Adrenal gland (tissue), 9 donors: ENCODE measurements at regions not wholly inside any gene's neighbourhood (a gene's known extent, or its start where the extent isn't known, plus 50 kb on each side); places are given as distances from the start of the nearest gene placed in this dataset.

Source experiments
- DNase-seq, 7 donors: peaks; one replicate each; pipeline ENCODE4 v3.0.0-alpha.2; 2019 to 2020
- H3K27ac ChIP-seq, 5 donors: fragments of 200-600 bp; sonication (generic) in 4 of 5; 1 replicate in 3 of 5; 2 replicates in 2 of 5; pipeline versions ENCODE4 v1.5.1 to v1.8.0; 2016 to 2020; ENCODE audit warnings: mild to moderate bottlenecking in 1 of 5
- H3K27me3 ChIP-seq: fragments of 200-600 bp; 2 replicates; pipeline ENCODE4 v1.8.0; 2021
- H3K36me3 ChIP-seq, 2 donors: fragments of 200-600 bp; replicated peaks in 1 of 2; 1 replicate in 1 of 2; 2 replicates in 1 of 2; pipeline versions ENCODE4 v1.5.1 to v1.8.0; 2018 to 2022
- H3K4me1 ChIP-seq, 2 donors: fragments of 200-600 bp; replicated peaks in 1 of 2; 1 replicate in 1 of 2; 2 replicates in 1 of 2; pipeline versions ENCODE4 v1.5.1 to v1.8.0; 2018 to 2021
- H3K4me3 ChIP-seq, 4 donors: fragments of 200-600 bp; sonication (generic) in 3 of 4; one replicate each; pipeline ENCODE4 v1.5.1; 2016 to 2018
- H3K9me3 ChIP-seq, 3 donors: fragments of 200-600 bp; sonication (generic) in 1 of 3; replicated peaks in 1 of 3; 1 replicate in 2 of 3; 2 replicates in 1 of 3; pipeline versions ENCODE4 v1.5.1 to v1.8.0; 2016 to 2021
- POLR2A ChIP-seq, 2 donors: fragments of 450-650 bp; IDR thresholded peaks; one replicate each; pipeline ENCODE4 v1.6.1; 2017; ENCODE audit warnings: antibody characterized with exemption in 2 of 2, mild to moderate bottlenecking in 2 of 2, moderate library complexity in 1 of 2
- WGBS, 4 donors: extraction: QIAGEN DNeasy Blood & Tissue Kit in 2 of 4; methylation state at CpG; one replicate each; pipeline versions ENCODE4 v1.1.5 to v1.1.7; 2013 to 2017; 5-methylcytosine and 5-hydroxymethylcytosine counted together
- intact Hi-C, 2 donors: fragments of 100-400 bp; cut with DNase I; formaldehyde crosslinking; loops; one replicate each; pipeline versions ENCODE4 v1.14.1 to v1.15.0; 2022 to 2023
- TF ChIP-seq, protein P1 (sequence below), 6 experiments: fragments of 450-650 bp in 4 of 6; fragments of 200-600 bp in 2 of 6; sonication (generic) in 1 of 6; IDR thresholded peaks; 1 replicate in 5 of 6; 2 replicates in 1 of 6; pipeline versions ENCODE4 v1.5.1 to v1.8.0; 2016 to 2021; ENCODE audit warnings: antibody characterized with exemption in 6 of 6, mild to moderate bottlenecking in 2 of 6, moderate library complexity in 1 of 6
- donor health status: healthy with polysubstance abuse.
- donor health status: Bipolar disorder and iron deficiency.
- donor health status: DM: yes; HTN: yes; CAD: no.
- donor health status: DM: no; HTN: no; CAD: no.
- donor health status: DM: no; HTN: no; CAD: no.

DNA sequence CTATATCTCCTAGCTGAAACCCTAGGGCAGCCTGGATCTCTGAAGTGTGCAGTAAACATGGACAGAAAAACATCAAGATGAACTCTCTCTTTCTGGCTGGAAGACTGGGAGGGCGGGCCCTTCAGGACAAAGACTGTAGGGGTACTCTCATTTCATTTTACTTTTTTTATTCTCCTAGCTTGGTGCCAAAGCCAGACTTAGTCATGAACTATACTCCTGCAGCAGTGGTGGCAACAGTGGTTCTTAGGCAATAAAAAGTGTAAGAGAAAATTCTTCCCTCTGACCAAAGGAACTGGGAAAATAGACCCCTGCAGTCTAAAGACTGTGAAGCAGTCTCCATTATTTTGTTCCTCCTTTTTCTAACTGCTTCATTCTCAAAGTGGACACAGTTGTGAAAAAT is 213.8 kb upstream of the JUN start:
- intact Hi-C loops = no loop called here
- H3K27ac ChIP-seq = no peak overlapping the region
- H3K4me3 ChIP-seq = no peak overlapping the region
- no peaks in the 10 kb centered on the region for H3K4me1 ChIP-seq
- DNase-seq = peak in 1 of 7 donors; percentile 2
- no peaks in the 10 kb centered on the region for H3K9me3 ChIP-seq
- H3K27me3 ChIP-seq = no peaks in the 10 kb centered on the region
- no peaks in the 10 kb centered on the region for H3K36me3 ChIP-seq
- TF ChIP-seq, protein P1, sequence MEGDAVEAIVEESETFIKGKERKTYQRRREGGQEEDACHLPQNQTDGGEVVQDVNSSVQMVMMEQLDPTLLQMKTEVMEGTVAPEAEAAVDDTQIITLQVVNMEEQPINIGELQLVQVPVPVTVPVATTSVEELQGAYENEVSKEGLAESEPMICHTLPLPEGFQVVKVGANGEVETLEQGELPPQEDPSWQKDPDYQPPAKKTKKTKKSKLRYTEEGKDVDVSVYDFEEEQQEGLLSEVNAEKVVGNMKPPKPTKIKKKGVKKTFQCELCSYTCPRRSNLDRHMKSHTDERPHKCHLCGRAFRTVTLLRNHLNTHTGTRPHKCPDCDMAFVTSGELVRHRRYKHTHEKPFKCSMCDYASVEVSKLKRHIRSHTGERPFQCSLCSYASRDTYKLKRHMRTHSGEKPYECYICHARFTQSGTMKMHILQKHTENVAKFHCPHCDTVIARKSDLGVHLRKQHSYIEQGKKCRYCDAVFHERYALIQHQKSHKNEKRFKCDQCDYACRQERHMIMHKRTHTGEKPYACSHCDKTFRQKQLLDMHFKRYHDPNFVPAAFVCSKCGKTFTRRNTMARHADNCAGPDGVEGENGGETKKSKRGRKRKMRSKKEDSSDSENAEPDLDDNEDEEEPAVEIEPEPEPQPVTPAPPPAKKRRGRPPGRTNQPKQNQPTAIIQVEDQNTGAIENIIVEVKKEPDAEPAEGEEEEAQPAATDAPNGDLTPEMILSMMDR (IDR thresholded peaks at IDR 0.05) = no peak
- TF ChIP-seq POLR2A (IDR thresholded peaks at IDR 0.05) = no peak
- 100% methylated on average over 1 of the region's 1 CpG for WGBS, 4 donors

DNA sequence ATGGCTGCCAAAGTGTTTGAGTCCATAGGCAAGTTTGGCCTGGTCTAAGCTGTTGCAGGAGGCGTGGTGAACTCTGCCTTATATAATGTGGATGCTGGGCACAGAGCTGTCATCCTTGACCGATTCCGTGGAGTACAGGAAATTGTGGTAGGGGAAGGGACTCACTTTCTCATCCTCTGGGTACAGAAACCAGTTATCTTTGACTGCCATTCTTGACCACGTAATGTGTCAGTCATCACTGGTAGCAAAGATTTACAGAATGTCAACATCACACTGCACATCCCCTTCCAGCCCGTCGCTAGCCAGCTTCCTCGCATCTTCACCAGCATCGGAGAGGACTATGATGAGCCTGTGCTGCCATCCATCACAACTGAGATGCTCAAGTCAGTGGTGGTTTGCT is 215.8 kb upstream of the JUN start:
- Histone ChIP-seq H3K9me3 (no peaks in the 10 kb centered on the region), H3K4me3 (no peak overlapping the region), H3K4me1 (no peaks in the 10 kb centered on the region), H3K27ac (no peak overlapping the region), H3K36me3 (no peaks in the 10 kb centered on the region), H3K27me3 (no peaks in the 10 kb centered on the region)
- intact Hi-C loops = loop anchor here in 1 of 2 donors (2.0 kb wide), 1 partner anchor 35 kb away; no protein-coding TSS in a partner anchor
- peak in 1 of 7 donors; percentile 29 for DNase-seq
- TF ChIP-seq POLR2A (IDR thresholded peaks at IDR 0.05) = no peak
- TF ChIP-seq, protein P1 (IDR thresholded peaks at IDR 0.05) = no peak
- WGBS, 4 donors = 81 to 94% (median 90%) methylated on average over 8 of the region's 8 CpGs

DNA sequence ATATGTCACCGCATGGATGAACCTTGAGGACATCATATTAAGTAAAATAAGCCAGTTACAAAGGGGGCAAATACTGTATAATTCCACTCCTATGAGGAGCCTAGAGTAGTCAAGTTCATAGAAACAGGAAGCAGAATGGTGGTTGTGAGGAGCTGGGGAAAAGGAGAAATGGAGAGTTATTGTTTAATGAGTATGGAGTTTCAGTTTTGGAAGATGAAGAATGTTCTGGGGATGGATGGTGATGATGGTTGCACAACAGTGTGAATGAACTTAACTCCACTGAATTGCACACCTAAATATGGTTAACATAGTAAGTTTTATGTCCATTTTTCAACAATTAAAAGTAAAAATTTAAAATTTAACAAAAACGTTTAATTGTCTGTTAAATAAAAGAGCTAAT is 220.9 kb upstream of the JUN start:
- WGBS, 4 donors = 84 to 92% (median 87%) methylated on average over 2 of the region's 2 CpGs
- H3K27ac ChIP-seq = no peak overlapping the region
- no peaks in the 10 kb centered on the region for H3K36me3 ChIP-seq
- no peak for TF ChIP-seq POLR2A (IDR thresholded peaks at IDR 0.05)
- TF ChIP-seq, protein P1 (IDR thresholded peaks at IDR 0.05) = no peak
- no peak overlapping the region for H3K4me3 ChIP-seq
- H3K4me1 ChIP-seq = peaks cover 0 to 5% of the 10 kb centered on the region in 2 donors
- H3K9me3 ChIP-seq = no peaks in the 10 kb centered on the region
- H3K27me3 ChIP-seq = no peaks in the 10 kb centered on the region
- DNase-seq = no peak
- intact Hi-C loops = no loop called here

DNA sequence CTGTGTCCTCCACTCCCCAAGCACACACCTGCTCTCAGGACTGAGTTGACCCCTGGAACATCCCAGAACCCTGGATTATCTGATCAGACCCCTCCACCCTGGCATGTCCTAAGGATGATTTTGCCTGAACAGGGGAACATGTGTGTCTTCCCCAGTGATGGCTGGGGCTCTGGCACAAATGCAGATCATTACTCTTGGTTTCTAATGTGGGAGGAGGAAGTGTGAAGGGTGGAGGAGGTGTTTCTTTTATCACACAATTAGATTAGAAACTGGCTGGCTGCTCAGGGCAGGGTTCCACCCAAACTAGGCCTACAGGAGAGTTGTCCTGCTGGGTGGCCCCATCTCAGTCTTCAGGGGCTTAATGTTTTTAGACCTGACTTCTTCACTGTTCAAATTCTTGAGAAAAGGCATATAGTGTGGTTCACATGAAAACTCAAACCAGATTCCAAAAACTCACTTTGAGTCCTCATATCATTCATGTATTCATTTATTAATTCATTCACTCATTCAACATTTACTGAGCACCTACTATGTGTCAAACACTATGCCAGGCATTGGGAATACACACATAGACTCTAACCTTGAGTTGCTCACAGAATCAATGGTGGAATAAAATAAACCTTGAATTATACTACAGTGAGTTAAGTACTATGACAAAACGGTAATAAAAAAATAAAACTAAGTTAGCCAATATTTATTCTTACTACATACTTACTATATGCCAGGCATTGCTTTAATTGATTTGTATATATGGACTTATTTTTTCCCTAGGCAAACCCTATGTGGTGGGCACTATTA is 221.8 kb upstream of the JUN start:
- H3K36me3 ChIP-seq = no peaks in the 10 kb centered on the region
- no peak overlapping the region for H3K27ac ChIP-seq
- H3K9me3 ChIP-seq = no peaks in the 10 kb centered on the region
- no peak overlapping the region for H3K4me3 ChIP-seq
- peaks cover 0 to 5% of the 10 kb centered on the region in 2 donors for H3K4me1 ChIP-seq
- DNase-seq = peak in 1 of 7 donors; percentile 25
- intact Hi-C loops = no loop called here
- 79 to 84% (median 81%) methylated on average over 1 of the region's 1 CpG for WGBS, 4 donors
- TF ChIP-seq POLR2A (IDR thresholded peaks at IDR 0.05) = no peak
- TF ChIP-seq, protein P1 (IDR thresholded peaks at IDR 0.05) = no peak
- no peaks in the 10 kb centered on the region for H3K27me3 ChIP-seq
